Peyer's patch (tissue), 4 donors: ENCODE measurements at regions not wholly inside any gene's neighbourhood (a gene's known extent, or its start where the extent isn't known, plus 50 kb on each side); places are given as distances from the start of the nearest gene placed in this dataset.
"Not testable (repeated sequence)": the region's sequence is repeated elsewhere in the genome, so short reads cannot be mapped to it uniquely, and the experiment has no call there.

Experiments used
- DNase-seq, 3 donors: peaks; one replicate each; pipeline ENCODE4 v3.0.0-alpha.2; 2017 to 2019
- H3K27ac ChIP-seq, 4 donors: fragments of 200-600 bp; sonication (generic); one replicate each; pipeline ENCODE4 v1.5.1; 2016 to 2019
- H3K27me3 ChIP-seq, 2 donors: fragments of 200-600 bp; sonication (generic); one replicate each; pipeline ENCODE4 v1.5.1; 2019
- H3K36me3 ChIP-seq, 3 donors: fragments of 200-600 bp; sonication (generic); one replicate each; pipeline ENCODE4 v1.5.1; 2016 to 2019
- H3K4me1 ChIP-seq, 4 donors: fragments of 200-600 bp; sonication (generic); one replicate each; pipeline ENCODE4 v1.5.1; 2016 to 2019
- H3K4me3 ChIP-seq, 4 donors: fragments of 200-600 bp; sonication (generic); 1 replicate in 3 of 4; 2 replicates in 1 of 4; pipeline ENCODE4 v1.5.1; 2016 to 2019; ENCODE audit warnings: mild to moderate bottlenecking in 1 of 4
- H3K9me3 ChIP-seq, 4 donors: fragments of 200-600 bp; sonication (generic); one replicate each; pipeline ENCODE4 v1.5.1; 2016 to 2019; ENCODE audit warnings: mild to moderate bottlenecking in 1 of 4
- POLR2A ChIP-seq, 2 donors: fragments of 450-650 bp; IDR thresholded peaks; one replicate each; pipeline ENCODE4 v1.5.1; 2017; ENCODE audit warnings: antibody characterized with exemption in 2 of 2, mild to moderate bottlenecking in 2 of 2, moderate library complexity in 2 of 2
- TF ChIP-seq, protein P1 (sequence below), 6 experiments: fragments of 450-650 bp in 4 of 6; fragments of 200-600 bp in 2 of 6; sonication (generic) in 1 of 6; IDR thresholded peaks; one replicate each; pipeline ENCODE4 v1.5.1; 2017 to 2019; ENCODE audit warnings: antibody characterized with exemption in 6 of 6, mild to moderate bottlenecking in 3 of 6, moderate library complexity in 1 of 6

DNA sequence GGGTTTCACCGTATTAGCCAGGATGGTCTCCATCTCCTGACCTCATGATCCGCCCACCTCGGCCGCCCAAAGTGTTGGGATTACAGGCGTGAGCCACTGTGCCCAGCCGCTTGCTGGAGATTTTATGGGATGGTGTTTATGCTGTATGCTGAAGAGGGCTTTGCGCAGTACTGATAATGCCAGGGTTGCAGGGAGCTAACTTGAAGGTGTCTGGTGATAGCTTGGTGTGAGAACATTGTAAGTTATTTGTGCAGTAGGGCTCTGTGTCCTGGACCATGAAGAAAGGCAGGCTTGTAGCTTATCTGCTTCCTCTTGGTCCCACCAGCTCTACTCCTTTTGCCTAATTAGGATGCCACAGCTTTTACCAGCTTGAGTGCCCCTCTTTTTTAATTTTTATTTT is 157.0 kb upstream of the DTNBP1 start:
- no peak for DNase-seq
- TF ChIP-seq, protein P1, sequence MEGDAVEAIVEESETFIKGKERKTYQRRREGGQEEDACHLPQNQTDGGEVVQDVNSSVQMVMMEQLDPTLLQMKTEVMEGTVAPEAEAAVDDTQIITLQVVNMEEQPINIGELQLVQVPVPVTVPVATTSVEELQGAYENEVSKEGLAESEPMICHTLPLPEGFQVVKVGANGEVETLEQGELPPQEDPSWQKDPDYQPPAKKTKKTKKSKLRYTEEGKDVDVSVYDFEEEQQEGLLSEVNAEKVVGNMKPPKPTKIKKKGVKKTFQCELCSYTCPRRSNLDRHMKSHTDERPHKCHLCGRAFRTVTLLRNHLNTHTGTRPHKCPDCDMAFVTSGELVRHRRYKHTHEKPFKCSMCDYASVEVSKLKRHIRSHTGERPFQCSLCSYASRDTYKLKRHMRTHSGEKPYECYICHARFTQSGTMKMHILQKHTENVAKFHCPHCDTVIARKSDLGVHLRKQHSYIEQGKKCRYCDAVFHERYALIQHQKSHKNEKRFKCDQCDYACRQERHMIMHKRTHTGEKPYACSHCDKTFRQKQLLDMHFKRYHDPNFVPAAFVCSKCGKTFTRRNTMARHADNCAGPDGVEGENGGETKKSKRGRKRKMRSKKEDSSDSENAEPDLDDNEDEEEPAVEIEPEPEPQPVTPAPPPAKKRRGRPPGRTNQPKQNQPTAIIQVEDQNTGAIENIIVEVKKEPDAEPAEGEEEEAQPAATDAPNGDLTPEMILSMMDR (IDR thresholded peaks at IDR 0.05): no peak
- no peak for TF ChIP-seq POLR2A (IDR thresholded peaks at IDR 0.05)
- H3K27ac ChIP-seq: no peak overlapping the region
- no peaks in the 10 kb centered on the region for H3K27me3 ChIP-seq
- H3K4me3 ChIP-seq: no peak overlapping the region
- H3K36me3 ChIP-seq: no peaks in the 10 kb centered on the region
- no peaks in the 10 kb centered on the region for H3K9me3 ChIP-seq
- H3K4me1 ChIP-seq: no peaks in the 10 kb centered on the region

DNA sequence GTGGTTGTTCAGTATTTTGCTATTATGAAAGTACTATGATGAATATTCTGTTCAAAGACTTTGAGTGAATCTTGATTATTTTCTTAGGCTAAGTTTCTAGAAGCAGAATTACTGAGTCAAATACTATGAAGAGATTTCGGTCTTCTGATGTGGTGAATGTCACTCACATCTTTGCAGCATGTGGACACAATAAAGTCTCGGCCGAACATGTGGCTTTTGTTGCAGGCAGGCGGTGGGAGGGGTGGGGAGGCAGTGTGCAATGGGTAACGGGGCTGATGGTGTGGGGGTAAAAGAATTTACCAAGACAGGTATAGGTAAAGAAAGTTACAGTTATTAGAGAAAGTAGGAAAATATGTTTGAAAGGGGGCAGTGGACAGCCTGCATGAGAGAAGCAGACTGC is 156.4 kb upstream of the DTNBP1 start:
- no peaks in the 10 kb centered on the region for H3K9me3 ChIP-seq
- DNase-seq: no peak
- TF ChIP-seq POLR2A (IDR thresholded peaks at IDR 0.05): no peak
- TF ChIP-seq, protein P1 (IDR thresholded peaks at IDR 0.05): no peak
- no peaks in the 10 kb centered on the region for H3K36me3 ChIP-seq
- no peaks in the 10 kb centered on the region for H3K27me3 ChIP-seq
- no peak overlapping the region for H3K4me3 ChIP-seq
- no peaks in the 10 kb centered on the region for H3K4me1 ChIP-seq
- no peak overlapping the region for H3K27ac ChIP-seq

DNA sequence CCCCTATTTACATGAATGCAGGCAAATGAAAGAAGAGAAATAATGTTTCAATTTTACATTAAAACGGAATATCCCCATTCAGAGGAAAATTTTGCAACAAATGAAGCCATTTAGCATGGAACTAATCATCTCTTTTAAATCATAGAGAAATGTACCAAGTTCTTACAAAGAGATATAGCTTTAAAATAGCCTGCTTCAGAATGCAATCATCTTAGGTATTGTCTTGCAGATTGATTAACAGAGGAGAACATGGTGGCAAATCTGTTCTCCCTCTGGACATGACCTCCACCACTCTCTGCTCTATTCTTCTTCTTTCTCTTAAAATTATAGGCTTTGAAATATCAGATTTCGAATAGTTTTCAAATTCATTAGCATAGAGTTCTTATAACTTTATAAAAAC is 155.7 kb upstream of the DTNBP1 start:
- Histone ChIP-seq H3K4me1 (no peaks in the 10 kb centered on the region), H3K27me3 (no peaks in the 10 kb centered on the region), H3K9me3 (no peaks in the 10 kb centered on the region), H3K27ac (no peak overlapping the region), H3K4me3 (no peak overlapping the region), H3K36me3 (no peaks in the 10 kb centered on the region)
- TF ChIP-seq, protein P1 (IDR thresholded peaks at IDR 0.05): no peak
- TF ChIP-seq POLR2A (IDR thresholded peaks at IDR 0.05): no peak
- no peak for DNase-seq

DNA sequence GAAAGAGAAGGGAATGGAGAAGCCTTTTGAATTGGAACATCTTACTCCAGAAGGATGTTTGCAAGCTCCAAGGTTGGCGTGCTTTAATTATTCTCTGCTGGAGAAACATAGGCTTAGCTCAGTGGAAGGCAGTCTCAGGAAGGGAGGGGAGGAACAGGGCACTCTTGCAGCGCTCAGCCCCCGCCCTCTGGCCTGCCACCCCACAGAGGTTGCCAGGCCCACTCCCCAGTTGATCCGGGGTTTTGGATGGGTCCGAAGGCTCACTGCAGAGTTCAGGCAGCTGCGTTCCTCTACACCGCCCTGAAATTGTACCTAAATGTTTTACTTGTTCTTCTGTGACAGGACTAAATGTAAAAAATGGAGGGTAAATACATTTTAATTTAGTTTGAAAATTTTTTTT is 155.2 kb upstream of the DTNBP1 start:
- Histone ChIP-seq H3K4me3 (no peak overlapping the region), H3K36me3 (no peaks in the 10 kb centered on the region), H3K4me1 (no peaks in the 10 kb centered on the region), H3K27ac (no peak overlapping the region), H3K27me3 (no peaks in the 10 kb centered on the region), H3K9me3 (no peaks in the 10 kb centered on the region)
- TF ChIP-seq POLR2A (IDR thresholded peaks at IDR 0.05): no peak
- TF ChIP-seq, protein P1 (IDR thresholded peaks at IDR 0.05): no peak
- DNase-seq: no peak

DNA sequence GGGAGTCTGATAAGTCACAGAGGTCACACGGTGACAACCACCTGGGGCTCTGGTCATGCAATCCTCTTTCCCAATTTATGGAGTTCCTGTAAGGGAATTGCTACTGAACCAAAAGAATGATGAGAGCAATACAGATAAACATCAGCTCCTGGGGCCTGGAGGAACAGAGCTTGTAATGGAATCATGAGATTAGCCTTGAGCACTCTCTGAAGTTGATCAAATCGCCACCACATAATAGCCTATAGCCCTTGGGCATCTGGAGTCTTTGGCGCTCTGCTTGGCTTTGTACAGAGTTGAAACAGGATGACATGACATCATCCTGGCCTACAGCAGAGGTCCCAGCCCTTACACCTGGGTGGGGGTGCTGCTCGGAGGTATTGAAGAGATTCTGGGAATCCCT is 154.3 kb upstream of the DTNBP1 start:
- TF ChIP-seq POLR2A (IDR thresholded peaks at IDR 0.05): no peak
- TF ChIP-seq, protein P1 (IDR thresholded peaks at IDR 0.05): no peak
- no peak overlapping the region for H3K27ac ChIP-seq
- no peaks in the 10 kb centered on the region for H3K4me1 ChIP-seq
- no peaks in the 10 kb centered on the region for H3K27me3 ChIP-seq
- H3K9me3 ChIP-seq: no peaks in the 10 kb centered on the region
- no peak for DNase-seq
- no peaks in the 10 kb centered on the region for H3K36me3 ChIP-seq
- H3K4me3 ChIP-seq: no peak overlapping the region

DNA sequence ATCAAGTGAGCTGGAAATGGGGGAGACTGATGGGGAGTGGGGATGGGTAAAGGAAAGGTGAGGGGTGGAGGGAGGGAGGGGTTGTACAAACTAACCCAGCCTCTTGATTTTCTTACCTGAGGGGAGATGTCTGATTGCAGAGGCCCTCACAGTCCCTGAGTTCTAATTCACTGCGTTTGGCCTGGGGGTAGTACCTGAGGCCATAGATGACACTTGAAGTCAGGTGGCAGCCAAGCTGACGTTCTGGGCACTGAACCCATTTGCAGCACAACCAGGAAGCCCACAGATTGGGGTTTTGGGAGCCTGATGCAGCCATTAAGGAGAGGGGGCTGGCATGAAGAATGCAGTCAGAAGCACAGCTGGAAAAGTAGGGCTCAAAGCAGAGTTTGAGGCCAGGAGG is 153.8 kb upstream of the DTNBP1 start:
- H3K27me3 ChIP-seq: no peaks in the 10 kb centered on the region
- no peaks in the 10 kb centered on the region for H3K36me3 ChIP-seq
- TF ChIP-seq POLR2A (IDR thresholded peaks at IDR 0.05): no peak
- TF ChIP-seq, protein P1 (IDR thresholded peaks at IDR 0.05): no peak
- no peaks in the 10 kb centered on the region for H3K4me1 ChIP-seq
- no peaks in the 10 kb centered on the region for H3K9me3 ChIP-seq
- H3K4me3 ChIP-seq: no peak overlapping the region
- no peak for DNase-seq
- no peak overlapping the region for H3K27ac ChIP-seq

DNA sequence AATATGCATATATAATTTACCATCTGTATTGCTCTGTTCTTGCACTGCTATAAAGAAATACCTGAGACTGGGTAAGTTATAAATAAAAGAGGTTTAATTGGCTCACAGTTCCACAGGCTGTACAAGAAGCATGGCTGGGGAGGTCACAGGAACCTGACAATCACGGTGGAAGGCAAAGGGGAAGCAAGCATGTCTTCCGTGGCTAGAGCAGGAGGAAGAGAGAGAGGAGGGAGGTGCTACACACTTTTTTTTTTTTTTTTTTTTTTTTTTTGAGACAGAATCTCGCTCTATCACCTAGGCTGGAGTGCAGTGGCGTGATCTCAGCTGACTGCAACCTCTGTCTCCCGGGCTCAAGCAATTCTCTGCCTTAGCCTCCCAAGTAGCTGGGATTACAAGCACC is 150.9 kb upstream of the DTNBP1 start:
- H3K4me1 ChIP-seq, H3K27ac ChIP-seq, H3K36me3 ChIP-seq, DNase-seq, H3K4me3 ChIP-seq, H3K27me3 ChIP-seq, H3K9me3 ChIP-seq: not testable (repeated sequence)
